Adrenal gland (tissue), 9 donors: ENCODE measurements at regions not wholly inside any gene's neighbourhood (a gene's known extent, or its start where the extent isn't known, plus 50 kb on each side); places are given as distances from the start of the nearest gene placed in this dataset.
A peak's percentile ranks its signal among the peaks of the same experiment; 100 is the strongest.
"Not testable (repeated sequence)": the region's sequence is repeated elsewhere in the genome, so short reads cannot be mapped to it uniquely, and the experiment has no call there.

Experiments used
- DNase-seq, 7 donors: peaks; one replicate each; pipeline ENCODE4 v3.0.0-alpha.2; 2019 to 2020
- H3K27ac ChIP-seq, 5 donors: fragments of 200-600 bp; sonication (generic) in 4 of 5; 1 replicate in 3 of 5; 2 replicates in 2 of 5; pipeline versions ENCODE4 v1.5.1 to v1.8.0; 2016 to 2020; ENCODE audit warnings: mild to moderate bottlenecking in 1 of 5
- H3K27me3 ChIP-seq: fragments of 200-600 bp; 2 replicates; pipeline ENCODE4 v1.8.0; 2021
- H3K36me3 ChIP-seq, 2 donors: fragments of 200-600 bp; replicated peaks in 1 of 2; 1 replicate in 1 of 2; 2 replicates in 1 of 2; pipeline versions ENCODE4 v1.5.1 to v1.8.0; 2018 to 2022
- H3K4me1 ChIP-seq, 2 donors: fragments of 200-600 bp; replicated peaks in 1 of 2; 1 replicate in 1 of 2; 2 replicates in 1 of 2; pipeline versions ENCODE4 v1.5.1 to v1.8.0; 2018 to 2021
- H3K4me3 ChIP-seq, 4 donors: fragments of 200-600 bp; sonication (generic) in 3 of 4; one replicate each; pipeline ENCODE4 v1.5.1; 2016 to 2018
- H3K9me3 ChIP-seq, 3 donors: fragments of 200-600 bp; sonication (generic) in 1 of 3; replicated peaks in 1 of 3; 1 replicate in 2 of 3; 2 replicates in 1 of 3; pipeline versions ENCODE4 v1.5.1 to v1.8.0; 2016 to 2021
- CTCF ChIP-seq, 6 experiments: fragments of 450-650 bp in 4 of 6; fragments of 200-600 bp in 2 of 6; sonication (generic) in 1 of 6; IDR thresholded peaks; 1 replicate in 5 of 6; 2 replicates in 1 of 6; pipeline versions ENCODE4 v1.5.1 to v1.8.0; 2016 to 2021; ENCODE audit warnings: antibody characterized with exemption in 6 of 6, mild to moderate bottlenecking in 2 of 6, moderate library complexity in 1 of 6
- POLR2A ChIP-seq, 2 donors: fragments of 450-650 bp; IDR thresholded peaks; one replicate each; pipeline ENCODE4 v1.6.1; 2017; ENCODE audit warnings: antibody characterized with exemption in 2 of 2, mild to moderate bottlenecking in 2 of 2, moderate library complexity in 1 of 2
- WGBS, 4 donors: extraction: QIAGEN DNeasy Blood & Tissue Kit in 2 of 4; methylation state at CpG; one replicate each; pipeline versions ENCODE4 v1.1.5 to v1.1.7; 2013 to 2017; 5-methylcytosine and 5-hydroxymethylcytosine counted together
- intact Hi-C, 2 donors: fragments of 100-400 bp; cut with DNase I; formaldehyde crosslinking; loops; one replicate each; pipeline versions ENCODE4 v1.14.1 to v1.15.0; 2022 to 2023
- donor health status: healthy with polysubstance abuse.
- donor health status: Bipolar disorder and iron deficiency.
- donor health status: DM: yes; HTN: yes; CAD: no.
- donor health status: DM: no; HTN: no; CAD: no.
- donor health status: DM: no; HTN: no; CAD: no.

- intact Hi-C loops, result no loop called here
- H3K9me3 ChIP-seq, result no peaks in the 10 kb centered on the region
- H3K27ac ChIP-seq, result no peak overlapping the region
- no peak overlapping the region for H3K4me3 ChIP-seq
- TF ChIP-seq CTCF (IDR thresholded peaks at IDR 0.05) (peak in 1 of 6 experiments; percentile 11), POLR2A (IDR thresholded peaks at IDR 0.05) (no peak)
- no peaks in the 10 kb centered on the region for H3K36me3 ChIP-seq
- H3K27me3 ChIP-seq, result no peaks in the 10 kb centered on the region
- DNase-seq, result no peak
- WGBS, 4 donors, result 73 to 84% (median 79%) methylated on average over 2 of the region's 2 CpGs
- H3K4me1 ChIP-seq, result peaks cover 0 to 7% of the 10 kb centered on the region in 2 donors
These were observed 491.2 kb downstream of the SUCLG1 start for GRCh38 chr2:83967854-83968253.

DNA sequence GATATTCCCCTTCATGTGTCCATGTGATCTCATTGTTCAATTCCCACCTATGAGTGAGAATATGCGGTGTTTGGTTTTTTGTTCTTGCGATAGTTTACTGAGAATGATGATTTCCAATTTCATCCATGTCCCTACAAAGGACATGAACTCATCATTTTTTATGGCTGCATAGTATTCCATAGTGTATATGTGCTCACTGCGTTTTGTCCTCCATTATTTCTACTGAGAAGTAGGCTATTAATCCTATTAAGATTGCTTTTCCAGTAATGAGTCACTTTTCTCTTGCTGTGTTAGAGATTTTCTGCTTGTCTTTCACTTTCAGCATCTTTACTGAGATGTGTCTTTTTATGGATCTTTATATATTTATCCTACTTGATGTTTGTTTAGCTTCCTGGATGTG, 492.1 kb downstream of the SUCLG1 start:
- WGBS, 4 donors, result 80 to 97% (median 88%) methylated on average over 1 to 3 of the region's 3 CpGs
- intact Hi-C loops, H3K27me3 ChIP-seq, DNase-seq, H3K36me3 ChIP-seq, H3K9me3 ChIP-seq, H3K4me3 ChIP-seq, H3K4me1 ChIP-seq, H3K27ac ChIP-seq: not testable (repeated sequence)

- no peaks in the 10 kb centered on the region for H3K9me3 ChIP-seq
- no peak for DNase-seq
- no peak overlapping the region for H3K4me3 ChIP-seq
- H3K27ac ChIP-seq, result no peak overlapping the region
- H3K27me3 ChIP-seq, result no peaks in the 10 kb centered on the region
- no peaks in the 10 kb centered on the region for H3K4me1 ChIP-seq
- H3K36me3 ChIP-seq, result no peaks in the 10 kb centered on the region
- intact Hi-C loops, result no loop called here
- 86 to 90% (median 88%) methylated on average over 7 of the region's 7 CpGs for WGBS, 4 donors
- TF ChIP-seq CTCF (IDR thresholded peaks at IDR 0.05) (no peak), POLR2A (IDR thresholded peaks at IDR 0.05) (no peak)
These were observed 497.6 kb downstream of the SUCLG1 start for GRCh38 chr2:83961512-83961911.

DNA sequence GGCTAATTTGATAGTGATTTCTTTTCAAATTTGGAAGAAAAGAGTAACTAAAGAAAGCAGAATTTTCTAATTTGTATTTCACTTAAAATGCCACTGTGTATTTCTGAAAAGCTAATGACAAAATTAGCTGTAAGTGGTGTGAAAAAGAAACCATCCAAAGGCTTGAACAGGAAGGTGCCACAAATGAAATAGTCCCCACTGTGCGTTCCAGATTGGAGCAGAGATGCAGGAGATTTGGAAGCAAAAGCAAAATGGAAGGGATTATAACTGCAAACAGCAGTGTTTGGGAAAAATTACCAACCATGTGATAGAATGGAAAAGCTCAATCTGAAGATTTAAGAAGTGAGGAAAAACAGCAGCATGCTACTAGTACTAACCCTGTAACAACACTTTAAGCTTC, 498.7 kb downstream of the SUCLG1 start:
- H3K27ac ChIP-seq, result no peak overlapping the region
- WGBS, 4 donors, result 80 to 92% (median 88%) methylated on average over 1 of the region's 1 CpG
- no peak overlapping the region for H3K4me3 ChIP-seq
- H3K4me1 ChIP-seq, result no peaks in the 10 kb centered on the region
- H3K27me3 ChIP-seq, result no peaks in the 10 kb centered on the region
- TF ChIP-seq CTCF (IDR thresholded peaks at IDR 0.05) (no peak), POLR2A (IDR thresholded peaks at IDR 0.05) (no peak)
- H3K36me3 ChIP-seq, result no peaks in the 10 kb centered on the region
- no peak for DNase-seq
- intact Hi-C loops, result no loop called here
- no peaks in the 10 kb centered on the region for H3K9me3 ChIP-seq

DNA sequence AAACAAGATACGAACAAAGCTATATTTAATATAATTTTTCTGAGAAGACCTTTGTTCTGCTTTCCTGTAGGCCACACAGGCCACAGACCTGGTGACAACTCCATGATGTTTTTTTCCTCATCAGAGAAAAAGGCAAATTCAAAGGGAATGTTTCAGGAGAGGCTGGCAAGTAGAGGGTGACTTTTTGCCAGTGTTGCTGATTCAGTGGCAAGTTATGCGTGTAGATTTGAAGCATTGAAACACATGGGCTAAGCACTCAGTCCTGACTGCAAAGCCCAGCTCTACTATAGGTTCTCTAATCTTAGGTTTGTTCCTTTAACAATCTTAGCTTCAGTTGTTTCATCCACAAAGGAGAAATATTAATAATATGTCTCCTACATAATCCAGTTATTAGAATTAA, 499.8 kb downstream of the SUCLG1 start:
- TF ChIP-seq CTCF (IDR thresholded peaks at IDR 0.05), result no peak
- TF ChIP-seq POLR2A (IDR thresholded peaks at IDR 0.05), result no peak
- Histone ChIP-seq H3K27ac (no peak overlapping the region), H3K36me3 (no peaks in the 10 kb centered on the region), H3K4me1 (no peaks in the 10 kb centered on the region), H3K4me3 (no peak overlapping the region), H3K27me3 (no peaks in the 10 kb centered on the region), H3K9me3 (no peaks in the 10 kb centered on the region)
- no peak for DNase-seq
- intact Hi-C loops, result no loop called here
- 84 to 92% (median 89%) methylated on average over 2 of the region's 2 CpGs for WGBS, 4 donors
